ENCODE measurements at regions not wholly inside any gene's neighbourhood (a gene's known extent, or its start where the extent isn't known, plus 50 kb on each side); places are given as distances from the start of the nearest gene placed in this dataset.

DNA sequence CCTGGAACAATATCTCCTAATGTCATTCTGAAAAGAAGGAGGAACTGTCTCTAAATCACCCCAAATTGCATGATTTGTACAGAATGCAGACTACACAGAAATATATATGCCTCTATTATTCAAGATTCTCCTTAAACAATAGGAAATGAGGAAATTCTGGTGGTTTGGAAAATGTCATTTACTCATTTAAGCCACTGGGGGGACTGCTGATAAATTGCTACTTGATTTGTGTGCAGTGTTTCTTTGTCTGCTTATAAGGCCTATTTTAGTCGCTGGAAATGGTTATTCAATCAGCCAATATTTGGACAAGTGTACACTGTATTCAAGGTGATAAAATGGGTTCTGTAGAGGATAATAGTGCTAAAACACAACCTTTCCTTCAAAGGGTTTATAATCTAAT is 801.9 kb upstream of the CELF4 start:
- no peak for DNase-seq

GRCh38 chr18:38362286-38362792 is 796.7 kb upstream of the CELF4 start:
- no peak for DNase-seq

GRCh38 chr18:38358805-38359657 is 793.4 kb upstream of the CELF4 start:
- no peak for DNase-seq

DNA sequence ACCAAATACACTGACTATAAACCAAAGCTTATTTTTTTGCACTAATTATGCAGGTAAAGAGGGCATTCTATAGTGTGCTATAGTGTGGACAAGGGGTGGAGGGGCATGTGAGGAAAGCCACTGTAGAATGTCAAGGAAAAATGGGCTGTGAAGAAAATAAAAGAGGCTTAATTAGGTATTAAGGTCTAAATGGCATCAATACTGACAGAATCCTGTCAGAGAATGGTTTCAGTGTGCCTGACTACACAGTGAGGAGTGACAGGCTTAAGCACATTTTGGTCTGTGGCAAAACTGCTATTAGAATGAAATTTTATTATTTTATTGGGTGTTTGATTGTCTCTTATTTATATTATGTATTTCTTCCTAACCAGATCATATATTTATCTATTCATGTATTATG is 787.6 kb upstream of the CELF4 start:
- no peak for DNase-seq

DNA sequence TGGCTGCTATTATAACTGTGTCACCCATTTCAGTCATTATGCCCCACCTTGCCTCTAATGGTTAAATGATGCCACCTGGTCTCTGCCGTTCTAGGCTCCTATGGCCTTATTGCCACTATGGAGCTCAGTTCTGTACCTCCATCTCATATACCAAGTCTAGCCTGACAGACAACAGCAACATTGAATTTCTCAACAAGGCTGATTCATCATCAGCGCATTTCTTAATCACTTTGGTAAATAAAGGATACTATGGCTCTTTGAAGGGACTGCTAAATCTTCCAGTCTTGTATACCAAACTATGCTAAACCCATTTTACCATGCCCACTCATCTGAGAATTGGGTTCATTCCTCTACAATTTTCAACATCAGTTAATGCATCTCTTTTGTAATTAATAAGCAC is 784.5 kb upstream of the CELF4 start:
- no peak for DNase-seq

GRCh38 chr18:38330573-38330972 is 765.0 kb upstream of the CELF4 start:
- no peak for DNase-seq

DNA sequence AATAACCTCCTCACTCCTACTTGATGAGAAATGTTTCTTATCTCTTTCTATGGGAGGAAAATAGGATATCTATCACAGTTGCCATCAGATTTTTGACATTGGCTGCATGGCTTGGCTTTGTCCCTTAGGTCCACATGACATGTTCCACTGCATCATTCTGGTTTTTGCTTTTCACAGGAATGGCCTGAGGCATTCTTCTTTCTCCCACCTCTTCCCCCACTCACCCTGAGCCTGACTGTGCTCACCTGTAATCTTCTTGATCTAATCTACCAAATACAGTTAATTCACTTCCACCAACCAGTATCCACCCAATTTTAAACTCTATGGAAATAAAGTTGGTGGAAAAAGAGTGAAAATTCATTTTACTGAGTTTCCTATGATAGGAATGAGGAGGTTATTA is 763.5 kb upstream of the CELF4 start:
- DNase-seq: no peak

- DNase-seq: no peak
Observed at GRCh38 chr18:38322206-38322605, 756.6 kb upstream of the CELF4 start.

DNA sequence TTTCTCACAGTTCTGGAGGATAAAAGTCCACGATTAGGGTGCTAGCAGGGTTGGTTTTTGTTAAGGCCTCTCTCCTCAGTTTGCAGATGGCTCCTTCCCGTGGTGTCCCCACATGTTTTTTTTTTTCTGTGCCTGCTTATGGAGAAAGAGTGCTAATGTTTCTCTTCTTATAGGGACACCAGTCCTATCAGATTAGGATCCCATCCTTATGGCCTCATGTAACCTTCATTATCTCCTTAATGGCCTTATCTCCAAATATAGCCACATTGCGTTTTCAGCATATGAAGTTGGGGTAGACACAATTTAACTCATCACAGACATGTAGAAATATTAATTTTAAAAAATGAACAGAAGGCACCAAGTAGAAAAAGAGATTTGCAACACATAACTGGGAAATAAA is 755.7 kb upstream of the CELF4 start:
- DNase-seq: no peak

DNA sequence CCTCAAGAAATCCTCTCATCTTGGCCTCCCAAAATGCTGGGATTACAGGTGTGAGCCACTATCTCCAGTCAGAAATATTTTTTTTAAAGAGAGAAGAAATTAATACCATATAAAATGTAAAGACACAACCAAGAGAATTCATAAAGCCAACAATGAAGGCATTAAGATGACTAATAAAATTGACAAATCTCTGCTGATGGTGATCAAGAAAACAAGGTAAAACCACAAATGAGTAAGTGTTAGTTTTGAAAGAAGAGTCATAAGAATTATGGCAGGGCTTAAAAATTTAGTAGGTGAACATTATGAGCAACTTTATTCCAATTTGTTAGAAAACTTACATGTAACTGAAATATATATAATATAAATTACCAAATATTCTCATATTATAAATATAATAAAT is 752.8 kb upstream of the CELF4 start:
- no peak for DNase-seq

DNA sequence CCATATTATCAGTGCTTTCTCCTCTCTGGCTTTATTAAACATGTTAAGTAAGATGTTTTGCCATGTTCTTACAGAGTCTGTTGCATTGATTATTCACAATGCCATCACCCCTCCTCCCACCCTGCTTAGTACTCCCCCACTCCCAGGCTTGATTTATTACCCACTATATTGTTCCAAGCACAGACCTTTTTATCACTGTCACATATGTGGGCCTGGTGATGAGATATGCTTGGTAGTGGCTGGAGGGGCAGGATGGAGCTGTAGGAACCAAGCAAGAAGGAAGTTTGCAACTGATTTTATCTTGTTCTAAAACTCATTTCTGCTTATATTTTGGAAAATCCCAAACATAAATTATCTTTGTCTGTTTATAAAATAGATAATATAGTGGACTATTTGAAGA is 748.2 kb upstream of the CELF4 start:
- no peak for DNase-seq

GRCh38 chr18:38312532-38312931 is 746.9 kb upstream of the CELF4 start:
- no peak for DNase-seq

DNA sequence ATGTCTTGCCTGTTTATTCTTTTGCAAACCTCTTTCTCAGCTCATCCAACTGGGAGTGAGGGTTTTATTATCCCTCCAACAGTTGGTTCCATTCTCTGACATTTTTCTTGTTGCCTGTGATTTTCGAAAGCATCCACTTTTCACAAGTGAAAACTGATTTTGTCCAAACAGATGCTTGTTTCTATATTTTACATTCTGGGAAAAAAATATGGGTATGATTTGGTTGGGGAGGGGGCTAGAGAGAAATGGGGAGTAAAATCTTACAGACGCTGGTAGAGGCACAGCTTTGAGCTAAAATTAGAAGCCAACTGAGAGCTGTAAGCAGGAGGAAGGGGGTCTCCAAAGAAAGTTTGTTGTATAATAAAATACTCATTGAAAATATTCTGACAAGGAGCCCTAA is 745.3 kb upstream of the CELF4 start:
- no peak for DNase-seq

DNA sequence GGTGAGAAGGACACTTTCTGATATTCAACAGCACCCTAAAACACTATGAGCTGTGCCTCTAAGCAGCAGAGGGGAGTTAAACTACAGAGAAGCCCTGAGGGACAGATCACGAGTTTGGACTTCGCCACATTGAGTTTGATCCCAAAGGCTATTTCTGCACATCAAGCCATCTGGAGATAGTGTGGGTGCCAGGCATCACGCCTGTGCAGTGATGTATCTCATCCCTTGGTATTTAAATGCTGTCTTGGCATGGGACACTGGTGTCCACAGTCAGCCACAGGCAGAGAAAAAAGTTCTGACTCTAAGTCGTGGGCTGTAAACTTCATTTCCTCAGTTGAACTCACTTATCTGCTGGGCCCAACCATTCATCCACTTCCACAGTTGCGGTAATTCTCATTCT is 742.3 kb upstream of the CELF4 start:
- no peak for DNase-seq

DNA sequence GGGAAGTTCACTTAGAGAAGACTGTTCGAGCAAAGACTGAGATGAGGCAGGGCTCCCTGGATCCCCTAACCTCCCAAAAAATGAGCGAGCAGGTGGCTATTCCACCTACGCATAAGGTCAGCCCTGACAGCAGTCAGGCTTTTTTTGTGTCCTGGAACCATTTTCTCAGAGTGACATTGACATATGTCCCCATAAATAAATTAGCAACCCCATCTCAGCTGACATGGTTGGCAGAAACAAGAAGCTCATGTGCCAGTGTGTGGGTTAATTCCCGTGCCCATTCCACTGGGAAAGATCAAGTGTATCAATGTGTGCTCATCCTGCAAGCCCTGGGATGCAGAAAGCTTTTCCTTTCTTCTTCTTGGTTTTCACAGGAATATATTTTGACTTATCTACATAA is 740.4 kb upstream of the CELF4 start:
- no peak for DNase-seq

DNA sequence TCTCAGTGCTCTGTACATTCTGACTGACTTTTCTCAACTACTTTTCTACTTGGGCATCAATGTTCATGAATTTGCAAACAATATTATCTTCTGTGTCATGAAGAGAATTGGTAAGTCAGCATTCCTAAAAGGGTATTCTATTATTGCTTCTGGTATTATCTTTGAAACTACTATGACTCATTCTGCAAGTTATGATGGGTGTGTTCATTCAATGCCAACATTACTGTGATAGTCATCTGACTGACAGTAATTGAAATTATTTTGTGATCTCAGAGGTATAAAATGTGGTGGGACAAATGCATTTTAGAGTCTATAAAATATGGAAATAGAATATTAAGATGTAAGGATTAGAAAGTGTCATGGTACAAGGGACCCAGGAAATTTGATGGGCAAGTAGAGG is 736.0 kb upstream of the CELF4 start:
- DNase-seq: no peak

DNA sequence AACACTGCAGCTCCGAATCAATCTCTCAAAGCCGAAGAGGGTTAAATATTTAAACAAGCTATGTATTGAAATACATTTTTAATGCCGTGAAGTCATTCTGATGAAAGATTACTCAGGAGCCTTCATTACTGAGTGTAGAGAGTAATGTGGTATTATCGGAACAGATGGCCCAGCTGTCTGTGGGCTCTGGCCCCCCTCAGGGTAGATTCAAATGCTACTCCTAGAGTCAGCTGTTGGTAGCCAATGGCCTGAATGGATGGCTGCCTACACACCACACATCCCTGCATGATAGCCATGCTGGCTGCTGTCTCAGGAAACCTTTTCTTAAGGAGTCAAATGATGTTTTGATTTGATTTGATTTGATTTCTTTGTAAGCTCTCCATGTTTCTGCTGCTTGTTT is 732.3 kb upstream of the CELF4 start:
- DNase-seq: no peak

GRCh38 chr18:38290229-38290628 is 724.6 kb upstream of the CELF4 start:
- DNase-seq: no peak

GRCh38 chr18:38284972-38285371 is 719.4 kb upstream of the CELF4 start:
- no peak for DNase-seq

DNA sequence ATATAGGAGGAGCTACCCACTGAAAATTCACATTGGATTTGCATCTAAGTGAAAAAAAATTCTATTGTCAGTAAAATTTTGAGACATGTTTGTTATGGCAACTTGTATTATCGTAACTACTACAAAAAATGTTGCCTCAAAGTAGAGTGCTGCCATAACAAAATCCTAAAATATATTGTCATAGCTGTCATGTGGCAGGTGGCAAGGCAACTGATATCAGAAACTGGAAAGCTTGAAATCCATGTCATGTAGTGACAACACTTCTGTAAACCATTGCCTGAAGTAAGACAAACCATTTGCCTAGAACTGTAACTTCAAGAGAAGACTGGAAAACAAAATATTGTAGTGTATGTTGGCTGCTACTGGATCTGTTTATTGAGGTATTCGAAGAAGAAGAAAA is 697.5 kb upstream of the CELF4 start:
- DNase-seq: no peak

GRCh38 chr18:38262661-38263060 is 697.1 kb upstream of the CELF4 start:
- DNase-seq: no peak

DNA sequence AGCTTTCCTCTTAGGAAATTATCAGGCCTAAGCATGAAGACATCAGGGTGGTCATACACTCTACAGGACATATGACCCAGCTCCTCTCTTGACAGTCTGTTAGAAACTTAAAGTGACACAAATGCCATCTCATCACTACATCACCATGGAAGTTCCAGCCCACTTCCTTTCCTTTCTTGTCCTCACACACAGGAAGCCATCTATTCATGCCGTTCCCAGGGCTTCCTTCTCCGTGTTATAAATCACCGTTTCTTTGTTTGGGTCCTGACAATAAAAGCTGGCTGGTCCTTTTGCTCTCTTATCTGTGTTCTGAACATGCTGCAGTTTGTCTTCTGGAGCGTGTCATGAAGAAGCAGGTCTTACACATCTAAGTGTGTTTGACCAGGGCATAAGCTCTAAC is 692.1 kb upstream of the CELF4 start:
- no peak for DNase-seq

DNA sequence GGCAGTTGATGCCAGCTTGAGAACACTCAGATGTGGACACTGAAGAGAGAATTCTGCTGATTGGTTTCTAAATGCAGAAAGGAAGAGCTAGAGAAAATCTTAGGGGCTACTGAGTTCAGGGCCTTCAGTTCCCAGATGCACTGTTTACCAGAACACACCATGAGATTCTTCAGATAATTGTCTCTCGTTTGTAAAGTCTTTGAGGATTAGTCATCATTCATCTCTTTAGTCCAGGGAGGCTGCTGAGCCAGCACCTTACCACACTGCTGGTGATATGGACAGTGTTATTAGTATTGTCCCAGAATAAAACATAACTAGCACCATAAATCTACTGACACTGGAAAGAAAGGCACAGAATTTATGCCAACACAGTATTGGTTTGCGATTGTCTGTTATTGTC is 690.8 kb upstream of the CELF4 start:
- no peak for DNase-seq

DNA sequence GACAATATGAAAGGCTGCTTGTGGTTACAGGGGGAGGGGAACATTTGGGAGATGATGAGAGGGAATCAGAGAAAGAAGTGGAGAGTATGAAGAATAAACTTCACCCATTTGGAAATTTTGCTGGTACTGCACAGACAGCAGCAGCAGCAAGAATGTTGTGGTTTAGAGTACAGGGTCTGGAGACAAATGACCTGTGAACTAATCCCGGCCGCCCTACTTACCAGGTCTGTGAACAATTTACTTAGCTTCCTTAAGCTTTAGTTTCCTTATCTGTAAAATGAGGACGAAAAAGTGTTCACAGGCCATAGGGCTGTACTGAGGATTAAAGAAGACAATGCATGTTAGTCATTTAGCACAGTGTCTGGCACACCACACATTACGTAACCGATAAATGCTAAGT is 685.4 kb upstream of the CELF4 start:
- DNase-seq: no peak

DNA sequence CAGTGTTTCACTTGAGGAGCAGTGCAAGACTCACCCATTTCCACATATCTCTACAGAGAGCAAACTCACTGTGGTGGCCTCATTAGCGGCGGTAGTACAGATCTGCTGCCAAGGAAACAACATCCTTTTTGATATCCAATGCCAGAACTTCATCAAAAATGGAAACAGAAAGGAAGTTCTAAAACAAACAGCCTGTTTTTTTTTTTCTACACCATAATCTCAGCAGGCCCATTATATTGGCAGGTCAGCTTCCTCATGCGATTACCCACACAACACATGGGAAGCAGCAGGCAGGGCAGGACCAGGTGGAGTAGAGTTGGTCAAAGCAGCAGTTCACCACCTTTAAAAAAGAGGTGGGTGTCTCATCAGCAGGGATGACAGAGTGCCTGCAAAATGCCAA is 678.9 kb upstream of the CELF4 start:
- no peak for DNase-seq

All from fibroblast of upper back skin (primary cell).